Neural progenitor cell (in vitro differentiated cells): ENCODE measurements at regions not wholly inside any gene's neighbourhood (a gene's known extent, or its start where the extent isn't known, plus 50 kb on each side); places are given as distances from the start of the nearest gene placed in this dataset.

Experiments
- DNase-seq: peaks from one replicate; pipeline ENCODE4 v3.0.0-alpha.2; 2016; ENCODE audit warnings: low spot score
- H2AFZ ChIP-seq: fragments of 200-600 bp; sonication (generic); replicated peaks from 2 replicates; pipeline ENCODE4 v1.6.1; 2016; ENCODE audit warnings: antibody characterized with exemption
- H3F3A ChIP-seq: fragments of 200-600 bp; sonication (generic); 2 replicates; pipeline ENCODE4 v1.6.1; 2016; ENCODE audit warnings: antibody characterized with exemption, low read depth
- H3K27ac ChIP-seq: fragments of 200-600 bp; sonication (generic); 2 replicates; pipeline ENCODE4 v1.5.1; 2016; ENCODE audit warnings: mild to moderate bottlenecking
- H3K27me3 ChIP-seq: fragments of 200-600 bp; sonication (generic); 2 replicates; pipeline ENCODE4 v1.6.1; 2016; ENCODE audit warnings: mild to moderate bottlenecking, moderate library complexity
- H3K36me3 ChIP-seq: fragments of 200-600 bp; sonication (generic); 2 replicates; pipeline ENCODE4 v1.5.1; 2016
- H3K4me1 ChIP-seq: fragments of 200-600 bp; sonication (generic); 2 replicates; pipeline ENCODE4 v1.6.1; 2016; ENCODE audit warnings: mixed run types
- H3K4me2 ChIP-seq: fragments of 200-600 bp; sonication (generic); 2 replicates; pipeline ENCODE4 v1.6.1; 2016
- H3K4me3 ChIP-seq: fragments of 200-600 bp; sonication (generic); 2 replicates; pipeline ENCODE4 v1.5.1; 2016
- H3K79me2 ChIP-seq: fragments of 200-600 bp; sonication (generic); 2 replicates; pipeline ENCODE4 v1.6.1; 2016; ENCODE audit warnings: low read depth
- H3K9ac ChIP-seq: fragments of 200-600 bp; sonication (generic); 2 replicates; pipeline ENCODE4 v1.6.1; 2016
- H3K9me3 ChIP-seq: fragments of 200-600 bp; sonication (generic); 2 replicates; pipeline ENCODE4 v1.5.1; 2016; ENCODE audit warnings: low read depth
- H4K20me1 ChIP-seq: fragments of 200-600 bp; sonication (generic); 2 replicates; pipeline ENCODE4 v1.6.1; 2016; ENCODE audit warnings: low read depth
- H3K27ac Mint-ChIP-seq: 3 replicates; pipeline ENCODE4 v1.8.0; 2021; ENCODE audit warnings: mixed read lengths
- H3K27me3 Mint-ChIP-seq: 2 replicates; pipeline ENCODE4 v1.8.0; 2022; ENCODE audit warnings: low read depth, mild to moderate bottlenecking, inconsistent platforms, moderate library complexity, mixed read lengths; ENCODE audit not compliant: insufficient read depth
- H3K36me3 Mint-ChIP-seq: 3 replicates; pipeline ENCODE4 v1.8.0; 2021; ENCODE audit warnings: mixed read lengths
- H3K4me1 Mint-ChIP-seq: 3 replicates; pipeline ENCODE4 v1.8.0; 2021; ENCODE audit warnings: mixed read lengths
- H3K4me3 Mint-ChIP-seq: 3 replicates; pipeline ENCODE4 v1.8.0; 2021; ENCODE audit warnings: mild to moderate bottlenecking, moderate library complexity, mixed read lengths
- H3K9me3 Mint-ChIP-seq: 3 replicates; pipeline ENCODE4 v1.8.0; 2020; ENCODE audit warnings: mixed read lengths
- CTCF ChIP-seq: fragments of 200-600 bp; sonication (generic); IDR thresholded peaks from 2 replicates; pipeline ENCODE4 v1.5.1; 2017; ENCODE audit warnings: antibody characterized with exemption, mild to moderate bottlenecking
- EZH2 ChIP-seq: fragments of 200-600 bp; sonication (generic); IDR thresholded peaks from 2 replicates; pipeline ENCODE4 v1.6.1; 2017; ENCODE audit warnings: antibody characterized with exemption, mild to moderate bottlenecking, moderate library complexity
- EZH2phosphoT487 ChIP-seq: fragments of 200-600 bp; sonication (generic); IDR thresholded peaks from 2 replicates; pipeline ENCODE4 v1.6.1; 2017; ENCODE audit warnings: antibody characterized with exemption

GRCh38 chr1:79692519-79692918, 686.0 kb upstream of the ADGRL4 start:
- no peaks in the 10 kb centered on the region for H3K36me3 Mint-ChIP-seq

GRCh38 chr1:79688932-79689331, 682.4 kb upstream of the ADGRL4 start:
- Histone ChIP-seq H3K9ac (no peak overlapping the region), H3K79me2 (no peaks in the 10 kb centered on the region), H3K27me3 (no peaks in the 10 kb centered on the region), H2AFZ (no peak overlapping the region), H3K4me3 (no peak overlapping the region), H4K20me1 (no peaks in the 10 kb centered on the region), H3K4me2 (no peak overlapping the region), H3K4me1 (peaks cover 2% of the 10 kb centered on the region), H3K36me3 (no peaks in the 10 kb centered on the region), H3K27ac (no peak overlapping the region), H3F3A (no peaks in the 10 kb centered on the region), H3K9me3 (no peaks in the 10 kb centered on the region)
- Mint-ChIP-seq H3K9me3 (peaks cover 5% of the 10 kb centered on the region), H3K27ac (no peak overlapping the region), H3K4me1 (no peaks in the 10 kb centered on the region), H3K4me3 (no peak overlapping the region), H3K36me3 (no peaks in the 10 kb centered on the region), H3K27me3 (no peaks in the 10 kb centered on the region)
- TF ChIP-seq CTCF, result no peak
- no peak for TF ChIP-seq EZH2
- no peak for DNase-seq

More at GRCh38 chr1:79692519-79692918, 686.0 kb upstream of the ADGRL4 start:
- Histone ChIP-seq H3K27me3 (no peaks in the 10 kb centered on the region), H3K9me3 (no peaks in the 10 kb centered on the region), H3K27ac (no peak overlapping the region), H4K20me1 (no peaks in the 10 kb centered on the region), H3K79me2 (no peaks in the 10 kb centered on the region), H3K9ac (no peak overlapping the region), H3F3A (no peaks in the 10 kb centered on the region), H2AFZ (no peak overlapping the region), H3K4me3 (no peak overlapping the region), H3K36me3 (no peaks in the 10 kb centered on the region), H3K4me2 (no peak overlapping the region), H3K4me1 (peaks cover 11% of the 10 kb centered on the region)
- Mint-ChIP-seq H3K27me3 (no peaks in the 10 kb centered on the region), H3K4me1 (peaks cover 5% of the 10 kb centered on the region), H3K27ac (no peak overlapping the region), H3K9me3 (peaks cover 3% of the 10 kb centered on the region), H3K4me3 (no peak overlapping the region)
- TF ChIP-seq EZH2, result no peak
- TF ChIP-seq CTCF, result no peak
- TF ChIP-seq EZH2phosphoT487, result no peak
- DNase-seq, result no peak

GRCh38 chr1:79683420-79683819, 676.9 kb upstream of the ADGRL4 start:
- no peaks in the 10 kb centered on the region for H4K20me1 ChIP-seq
- H2AFZ ChIP-seq, result no peak overlapping the region
- H3K9ac ChIP-seq, result no peak overlapping the region
- TF ChIP-seq EZH2 (no peak), EZH2phosphoT487 (no peak), CTCF (no peak)
- no peaks in the 10 kb centered on the region for H3K36me3 ChIP-seq
- no peaks in the 10 kb centered on the region for H3K9me3 ChIP-seq
- H3K27me3 Mint-ChIP-seq, result peaks cover 5% of the 10 kb centered on the region
- no peak overlapping the region for H3K4me3 Mint-ChIP-seq
- no peaks in the 10 kb centered on the region for H3K79me2 ChIP-seq
- H3K4me3 ChIP-seq, result no peak overlapping the region
- no peaks in the 10 kb centered on the region for H3K36me3 Mint-ChIP-seq
- H3K27ac ChIP-seq, result no peak overlapping the region
- no peaks in the 10 kb centered on the region for H3K4me1 ChIP-seq
- no peak overlapping the region for H3K27ac Mint-ChIP-seq
- H3K4me2 ChIP-seq, result no peak overlapping the region
- H3K27me3 ChIP-seq, result no peaks in the 10 kb centered on the region
- no peaks in the 10 kb centered on the region for H3F3A ChIP-seq
- peaks cover 31% of the 10 kb centered on the region for H3K9me3 Mint-ChIP-seq
- no peak for DNase-seq
- no peaks in the 10 kb centered on the region for H3K4me1 Mint-ChIP-seq

- H3K27me3 ChIP-seq, result no peaks in the 10 kb centered on the region
- no peaks in the 10 kb centered on the region for H3K79me2 ChIP-seq
- no peaks in the 10 kb centered on the region for H3K9me3 ChIP-seq
- no peaks in the 10 kb centered on the region for H3K36me3 ChIP-seq
- H3K4me1 Mint-ChIP-seq, result no peaks in the 10 kb centered on the region
- H3K36me3 Mint-ChIP-seq, result no peaks in the 10 kb centered on the region
- TF ChIP-seq EZH2 (no peak), CTCF (no peak), EZH2phosphoT487 (no peak)
- no peak overlapping the region for H3K27ac Mint-ChIP-seq
- no peaks in the 10 kb centered on the region for H4K20me1 ChIP-seq
- no peak overlapping the region for H3K4me3 Mint-ChIP-seq
- H3K9ac ChIP-seq, result no peak overlapping the region
- no peaks in the 10 kb centered on the region for H3F3A ChIP-seq
- H3K4me1 ChIP-seq, result no peaks in the 10 kb centered on the region
- no peak overlapping the region for H3K4me3 ChIP-seq
- DNase-seq, result no peak
- H3K4me2 ChIP-seq, result no peak overlapping the region
- H3K27ac ChIP-seq, result no peak overlapping the region
- H2AFZ ChIP-seq, result no peak overlapping the region
- peaks cover 5% of the 10 kb centered on the region for H3K27me3 Mint-ChIP-seq
- peaks cover 33% of the 10 kb centered on the region for H3K9me3 Mint-ChIP-seq
These were observed 675.9 kb upstream of the ADGRL4 start for GRCh38 chr1:79682478-79682877.
